Endothelial cell of umbilical vein (primary cell): ENCODE measurements at regions not wholly inside any gene's neighbourhood (a gene's known extent, or its start where the extent isn't known, plus 50 kb on each side); places are given as distances from the start of the nearest gene placed in this dataset.

Experiments used
- BruUV-seq: library from RNA; stranded (reverse); fragments of 400-500 nt; replicated peaks from 2 replicates; lab custom pipeline; 2021; lab: Mats Ljungman, UMichigan
- CTCF ChIA-PET: fragments of 300-600, 350-600 bp; sonication (Branson Sonifier 250); formaldehyde crosslinking; loops from one replicate; lab custom pipeline; 2021; ENCODE audit warnings: antibody characterized with exemption, inconsistent platforms; lab: Charles Lee
- POLR2A ChIA-PET: fragments of 300-600, 350-600 bp; sonication (Branson Sonifier 250); formaldehyde crosslinking; loops from one replicate; lab custom pipeline; 2021; ENCODE audit warnings: antibody characterized with exemption, inconsistent platforms; lab: Charles Lee
- DNase-seq: peaks from one replicate; pipeline ENCODE4 v3.0.0-alpha.2; 2011; ENCODE audit warnings: low read depth, low spot score
- FAIRE-seq: peaks from 2 replicates; lab custom pipeline; 2011; peaks lifted over from hg19 to GRCh38; lab: Jason Lieb, UNC
- H2AFZ ChIP-seq: 2 replicates; pipeline ENCODE4 v1.6.0; 2012; ENCODE audit warnings: low read depth, low read length, control low read depth, inconsistent platforms
- H3K27ac ChIP-seq: 2 replicates; pipeline ENCODE4 v1.5.1; 2011; ENCODE audit warnings: low read depth, mild to moderate bottlenecking, control low read depth, low read length, moderate library complexity; ENCODE audit not compliant: insufficient read depth
- H3K27me3 ChIP-seq, 2 experiments: 2 replicates each; pipeline versions ENCODE4 v1.6.0 to v1.6.1; 2011; ENCODE audit warnings: low read length in 2 of 2, mixed read lengths in 1 of 2; ENCODE audit not compliant: control insufficient read depth in 2 of 2, insufficient read depth in 2 of 2
- H3K36me3 ChIP-seq, 2 experiments: 2 replicates in 1 of 2; 3 replicates in 1 of 2; pipeline ENCODE4 v1.5.1; 2011; ENCODE audit warnings: low read length in 2 of 2, mild to moderate bottlenecking in 1 of 2, moderate library complexity in 1 of 2; ENCODE audit not compliant: control insufficient read depth in 2 of 2, insufficient read depth in 2 of 2; ENCODE audit errors: extremely low read depth in 1 of 2
- H3K4me1 ChIP-seq: 3 replicates; pipeline ENCODE4 v1.5.1; 2011; ENCODE audit warnings: mild to moderate bottlenecking, low read length; ENCODE audit not compliant: control insufficient read depth, insufficient read depth; ENCODE audit errors: extremely low read depth
- H3K4me2 ChIP-seq: 2 replicates; pipeline ENCODE4 v1.6.1; 2011; ENCODE audit warnings: low read length, control low read depth, mixed read lengths; ENCODE audit not compliant: insufficient read depth
- H3K4me3 ChIP-seq, 3 experiments: fragments of 200-600 bp in 1 of 3; sonication (generic), shearing (Covaris generic) in 1 of 3; replicated peaks in 1 of 3; 2 replicates each; pipeline ENCODE4 v1.5.1; 2011 to 2016; ENCODE audit warnings: control low read depth in 3 of 3, low read length in 3 of 3, mild to moderate bottlenecking in 2 of 3, inconsistent platforms in 1 of 3, low read depth in 1 of 3, moderate library complexity in 1 of 3; ENCODE audit not compliant: insufficient read depth in 1 of 3
- H3K79me2 ChIP-seq: 2 replicates; pipeline ENCODE4 v1.6.0; 2012; ENCODE audit warnings: low read length, inconsistent platforms; ENCODE audit not compliant: control insufficient read depth, insufficient read depth
- H3K9ac ChIP-seq: replicated peaks from 2 replicates; pipeline ENCODE3; 2011; ENCODE audit warnings: low read length, control low read depth; ENCODE audit not compliant: insufficient read depth; ENCODE audit errors: extremely low read depth
- H3K9me1 ChIP-seq: replicated peaks from 3 replicates; pipeline ENCODE4 v1.6.0; 2011; ENCODE audit warnings: mild to moderate bottlenecking, low read length; ENCODE audit not compliant: control insufficient read depth, insufficient read depth; ENCODE audit errors: extremely low read depth
- H3K9me3 ChIP-seq: replicated peaks from 2 replicates; pipeline ENCODE4 v1.5.1; 2012; ENCODE audit warnings: low read length, inconsistent platforms; ENCODE audit not compliant: control insufficient read depth, insufficient read depth
- H4K20me1 ChIP-seq: replicated peaks from 2 replicates; pipeline ENCODE3; 2011; ENCODE audit warnings: mild to moderate bottlenecking, low read length; ENCODE audit not compliant: control insufficient read depth, insufficient read depth; ENCODE audit errors: extremely low read depth
- CTCF ChIP-seq, 2 donors: IDR thresholded peaks; 1 replicate in 1 of 2; 2 replicates in 1 of 2; pipeline ENCODE4 v1.5.1; 2011; ENCODE audit warnings: low read length in 2 of 2, mild to moderate bottlenecking in 2 of 2, moderate library complexity in 2 of 2, control low read depth in 1 of 2, inconsistent platforms in 1 of 2, low read depth in 1 of 2; ENCODE audit not compliant: insufficient read depth in 1 of 2; ENCODE audit errors: extremely low read depth in 1 of 2
- EZH2 ChIP-seq: IDR thresholded peaks from 2 replicates; pipeline ENCODE4 v1.6.1; 2012; ENCODE audit warnings: borderline replicate concordance, low read depth, mild to moderate bottlenecking, moderate library complexity, low read length, inconsistent platforms; ENCODE audit not compliant: severe bottlenecking
- FOS ChIP-seq: IDR thresholded peaks from 2 replicates; pipeline ENCODE4 v1.6.1; 2011; ENCODE audit warnings: mild to moderate bottlenecking, low read length, moderate library complexity, borderline replicate concordance; ENCODE audit not compliant: insufficient read depth
- GATA2 ChIP-seq: IDR thresholded peaks from 2 replicates; pipeline ENCODE4 v1.7.0; 2011; ENCODE audit warnings: low read depth, mild to moderate bottlenecking, moderate library complexity, mixed read lengths, low read length; ENCODE audit not compliant: insufficient read length, insufficient read depth
- JUN ChIP-seq: IDR thresholded peaks from 2 replicates; pipeline ENCODE4 v1.6.1; 2011; ENCODE audit warnings: borderline replicate concordance, low read depth; ENCODE audit not compliant: insufficient read length, insufficient read depth
- MAX ChIP-seq: IDR thresholded peaks from 2 replicates; pipeline ENCODE4 v1.6.1; 2011; ENCODE audit not compliant: insufficient read depth, insufficient read length
- MYC ChIP-seq: IDR thresholded peaks from one replicate; pipeline ENCODE4 v1.6.1; 2011; ENCODE audit warnings: mild to moderate bottlenecking, low read depth, low read length
- POLR2A ChIP-seq: IDR thresholded peaks from 2 replicates; pipeline ENCODE4 v1.6.1; 2012; ENCODE audit warnings: low read depth, mild to moderate bottlenecking, control low read depth, low read length
- POLR2AphosphoS5 ChIP-seq: IDR thresholded peaks from 2 replicates; pipeline ENCODE4 v1.6.1; 2012; ENCODE audit warnings: low read depth, mild to moderate bottlenecking, control low read depth, low read length, moderate library complexity; ENCODE audit not compliant: insufficient read depth
- dilution Hi-C: fragments of 300-500 bp; cut with MboI; formaldehyde crosslinking; loops from one replicate; pipeline ENCODE4 v1.15.0; 2019; ENCODE audit warnings: low sequenced_read_pairs; ENCODE audit not compliant: extremely low pct_ligation_motif_present
- intact Hi-C: fragments of 100-400 bp; cut with micrococcal nuclease; formaldehyde crosslinking; loops from one replicate; pipeline ENCODE4 v1.10.0; 2022

DNA sequence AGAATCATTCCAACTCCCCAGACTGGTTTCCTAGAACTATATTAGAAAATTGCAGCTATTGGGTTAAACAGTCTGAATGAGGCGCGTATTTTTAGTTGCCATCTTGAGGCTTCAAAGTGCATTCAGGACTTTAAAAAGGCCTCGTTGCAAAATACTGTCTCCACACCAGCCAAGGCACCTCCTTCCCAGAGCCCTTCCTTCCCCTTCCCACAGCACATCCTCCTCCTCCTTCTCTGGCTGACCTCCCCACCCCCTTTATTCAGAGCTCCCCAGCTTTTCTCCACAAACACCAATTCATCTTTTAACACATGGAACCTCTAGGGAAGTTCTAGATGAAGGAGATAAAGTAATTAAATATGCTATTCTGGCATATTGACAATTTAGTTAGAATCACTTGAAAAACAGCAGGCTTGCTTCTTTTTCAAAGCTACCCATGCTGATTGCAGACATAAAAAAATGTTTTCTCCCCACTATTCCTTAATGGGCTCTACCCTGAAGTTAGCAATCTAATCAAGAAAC, 90.3 kb downstream of the RTP5 start:
- CTCF ChIA-PET, result interaction anchor here (1.2 to 4.6 kb wide), 2 partner anchors 9 to 20 kb away, joined by 4 to 24 read pairs; no protein-coding TSS in a partner anchor
- dilution Hi-C loops, result no loop called here

More for the DNA sequence above, 90.3 kb downstream of the RTP5 start:
- Histone ChIP-seq H3K4me2 (no peak overlapping the region), H3K4me1 (no peaks in the 10 kb centered on the region), H3K27me3 (peaks cover 0 to 2% of the 10 kb centered on the region in 2 experiments), H3K9me1 (no peaks in the 10 kb centered on the region), H3K9me3 (no peaks in the 10 kb centered on the region), H3K4me3 (no peak overlapping the region), H4K20me1 (no peaks in the 10 kb centered on the region), H3K36me3 (no peaks in the 10 kb centered on the region), H3K27ac (no peak overlapping the region), H3K79me2 (no peaks in the 10 kb centered on the region), H2AFZ (no peak overlapping the region), H3K9ac (no peak overlapping the region)
- no TSS peak for BruUV-seq
- intact Hi-C loops, result no loop called here
- TF ChIP-seq JUN (no peak), GATA2 (no peak), POLR2A (no peak), MYC (no peak), POLR2AphosphoS5 (no peak), FOS (no peak), MAX (no peak), CTCF (IDR thresholded peaks at IDR 0.05; ENCODE audit: extremely low read depth in 1 of 2, insufficient read depth in 1 of 2, low read depth in 1 of 2, low read length in 2 of 2) (no peak), EZH2 (no peak)
- DNase-seq (no peak), FAIRE-seq (no peak)
- POLR2A ChIA-PET, result no interaction called here
